PFSK-1 (cell line): ENCODE measurements at regions not wholly inside any gene's neighbourhood (a gene's known extent, or its start where the extent isn't known, plus 50 kb on each side); places are given as distances from the start of the nearest gene placed in this dataset.

Experiments
- FOXP2 ChIP-seq: optimal IDR thresholded peaks from 2 replicates; pipeline ENCODE3; 2011; ENCODE audit warnings: borderline replicate concordance, control low read depth, inconsistent platforms; ENCODE audit not compliant: insufficient read depth; ENCODE audit errors: extremely low read length, extremely low read depth
- POLR2AphosphoS5 ChIP-seq: IDR thresholded peaks from 2 replicates; pipeline ENCODE4 v1.6.1; 2012; ENCODE audit warnings: low read depth, mild to moderate bottlenecking, control low read depth, low read length, moderate library complexity
- SIN3A ChIP-seq: IDR thresholded peaks from 2 replicates; pipeline ENCODE4 v1.6.1; 2012; ENCODE audit warnings: mild to moderate bottlenecking, low read length, moderate library complexity, borderline replicate concordance; ENCODE audit not compliant: insufficient read depth
- TAF1 ChIP-seq: IDR thresholded peaks from 2 replicates; pipeline ENCODE4 v1.6.1; 2012; ENCODE audit warnings: low read length, control low read depth, borderline replicate concordance; ENCODE audit not compliant: insufficient read depth
- TF ChIP-seq, protein P1 (sequence below), 2 experiments: IDR thresholded peaks; 2 replicates each; pipeline versions ENCODE4 v1.6.1 to v1.8.0; 2011 to 2012; ENCODE audit warnings: low read depth in 2 of 2, low read length in 2 of 2, control low read depth in 1 of 2, inconsistent platforms in 1 of 2, mild to moderate bottlenecking in 1 of 2, moderate library complexity in 1 of 2; ENCODE audit not compliant: insufficient read depth in 1 of 2

DNA sequence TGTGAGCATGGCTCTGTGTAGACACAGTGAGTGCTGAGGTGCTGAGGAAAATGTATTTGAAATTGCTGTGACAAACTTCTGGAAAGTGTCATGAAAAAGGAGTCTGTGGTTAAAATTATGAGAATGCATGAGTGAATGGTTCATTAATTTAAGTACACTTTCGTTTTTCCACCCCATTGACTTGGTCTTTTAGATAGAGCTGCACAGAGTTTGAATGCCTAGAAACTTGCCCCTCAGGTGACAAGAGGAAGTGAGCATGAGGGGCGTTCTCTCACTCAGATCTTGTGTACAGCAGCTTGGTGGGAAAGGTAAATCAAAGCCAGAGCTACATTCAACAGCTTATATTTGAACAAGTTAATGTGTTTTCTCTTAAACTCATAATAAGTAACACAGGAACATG, 296.8 kb downstream of the WDR72 start:
- no peak for TF ChIP-seq FOXP2
- no peak for TF ChIP-seq SIN3A
- TF ChIP-seq, protein P1, sequence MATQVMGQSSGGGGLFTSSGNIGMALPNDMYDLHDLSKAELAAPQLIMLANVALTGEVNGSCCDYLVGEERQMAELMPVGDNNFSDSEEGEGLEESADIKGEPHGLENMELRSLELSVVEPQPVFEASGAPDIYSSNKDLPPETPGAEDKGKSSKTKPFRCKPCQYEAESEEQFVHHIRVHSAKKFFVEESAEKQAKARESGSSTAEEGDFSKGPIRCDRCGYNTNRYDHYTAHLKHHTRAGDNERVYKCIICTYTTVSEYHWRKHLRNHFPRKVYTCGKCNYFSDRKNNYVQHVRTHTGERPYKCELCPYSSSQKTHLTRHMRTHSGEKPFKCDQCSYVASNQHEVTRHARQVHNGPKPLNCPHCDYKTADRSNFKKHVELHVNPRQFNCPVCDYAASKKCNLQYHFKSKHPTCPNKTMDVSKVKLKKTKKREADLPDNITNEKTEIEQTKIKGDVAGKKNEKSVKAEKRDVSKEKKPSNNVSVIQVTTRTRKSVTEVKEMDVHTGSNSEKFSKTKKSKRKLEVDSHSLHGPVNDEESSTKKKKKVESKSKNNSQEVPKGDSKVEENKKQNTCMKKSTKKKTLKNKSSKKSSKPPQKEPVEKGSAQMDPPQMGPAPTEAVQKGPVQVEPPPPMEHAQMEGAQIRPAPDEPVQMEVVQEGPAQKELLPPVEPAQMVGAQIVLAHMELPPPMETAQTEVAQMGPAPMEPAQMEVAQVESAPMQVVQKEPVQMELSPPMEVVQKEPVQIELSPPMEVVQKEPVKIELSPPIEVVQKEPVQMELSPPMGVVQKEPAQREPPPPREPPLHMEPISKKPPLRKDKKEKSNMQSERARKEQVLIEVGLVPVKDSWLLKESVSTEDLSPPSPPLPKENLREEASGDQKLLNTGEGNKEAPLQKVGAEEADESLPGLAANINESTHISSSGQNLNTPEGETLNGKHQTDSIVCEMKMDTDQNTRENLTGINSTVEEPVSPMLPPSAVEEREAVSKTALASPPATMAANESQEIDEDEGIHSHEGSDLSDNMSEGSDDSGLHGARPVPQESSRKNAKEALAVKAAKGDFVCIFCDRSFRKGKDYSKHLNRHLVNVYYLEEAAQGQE (IDR thresholded peaks at IDR 0.05; ENCODE audit: insufficient read depth in 1 of 2, low read depth in 2 of 2, low read length in 2 of 2), result no peak
- no peak for TF ChIP-seq TAF1
- no peak for TF ChIP-seq POLR2AphosphoS5

DNA sequence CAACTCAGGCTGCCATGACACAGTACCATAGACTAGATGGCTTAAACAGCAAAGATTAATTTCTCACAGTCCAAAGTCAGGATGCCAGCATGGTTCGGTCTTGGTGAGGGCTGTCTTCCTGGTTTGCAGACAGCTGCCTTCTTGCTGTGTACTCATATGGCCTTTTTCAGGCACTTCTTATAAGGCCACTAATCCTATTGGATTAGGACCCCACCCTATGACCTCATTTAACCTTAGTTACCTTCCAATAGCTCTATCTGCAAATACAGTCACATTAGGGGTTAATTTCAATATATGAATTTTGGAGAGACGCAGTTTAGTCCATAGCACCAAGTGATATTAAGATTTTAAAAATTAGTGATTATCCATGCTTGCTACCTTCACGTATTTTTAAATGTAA, 297.8 kb downstream of the WDR72 start:
- no peak for TF ChIP-seq FOXP2
- no peak for TF ChIP-seq TAF1
- TF ChIP-seq, protein P1 (IDR thresholded peaks at IDR 0.05; ENCODE audit: insufficient read depth in 1 of 2, low read depth in 2 of 2, low read length in 2 of 2), result no peak
- TF ChIP-seq POLR2AphosphoS5, result no peak
- no peak for TF ChIP-seq SIN3A

DNA sequence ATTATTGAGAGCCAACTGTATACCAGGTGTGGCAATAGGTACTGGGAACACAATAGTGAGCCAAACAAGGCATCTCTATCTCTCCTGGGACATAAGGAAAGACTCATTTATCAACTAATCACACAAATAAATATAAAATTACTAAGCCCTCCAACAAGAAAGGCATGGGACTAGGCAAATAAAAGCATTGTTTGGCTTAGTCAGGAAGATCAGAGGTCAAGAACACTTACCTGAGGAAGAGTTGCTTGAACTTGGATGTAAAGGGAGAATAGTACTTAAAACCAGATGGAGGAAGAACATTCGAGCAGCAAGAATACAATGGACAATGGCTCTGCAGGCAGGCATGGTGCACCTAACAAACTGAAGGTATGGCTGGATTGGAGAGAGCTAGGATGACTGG, 300.7 kb downstream of the WDR72 start:
- TF ChIP-seq, protein P1 (IDR thresholded peaks at IDR 0.05; ENCODE audit: insufficient read depth in 1 of 2, low read depth in 2 of 2, low read length in 2 of 2), result no peak
- TF ChIP-seq TAF1, result no peak
- TF ChIP-seq SIN3A, result no peak
- no peak for TF ChIP-seq FOXP2
- no peak for TF ChIP-seq POLR2AphosphoS5

DNA sequence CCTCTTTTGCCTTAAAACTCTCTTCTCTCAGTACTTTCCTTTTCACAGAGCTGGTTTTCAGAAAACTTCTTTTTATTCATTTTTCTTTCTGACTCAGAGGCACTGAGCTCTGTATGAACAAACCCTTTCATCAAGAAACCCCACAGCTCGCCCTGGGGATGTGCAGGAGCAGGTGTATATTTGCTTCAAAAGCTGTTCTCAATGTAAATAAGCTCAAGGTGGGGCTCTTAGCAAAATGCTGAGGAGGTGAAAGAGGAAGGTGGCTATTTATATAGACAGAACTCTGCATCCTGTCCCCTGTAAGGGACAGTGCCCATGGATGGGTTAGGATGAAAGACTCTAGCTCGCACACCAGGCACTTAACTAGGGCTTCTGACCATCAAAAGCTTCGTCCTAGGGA, 302.0 kb downstream of the WDR72 start:
- TF ChIP-seq FOXP2, result no peak
- no peak for TF ChIP-seq SIN3A
- TF ChIP-seq, protein P1 (IDR thresholded peaks at IDR 0.05; ENCODE audit: insufficient read depth in 1 of 2, low read depth in 2 of 2, low read length in 2 of 2), result no peak
- TF ChIP-seq TAF1, result no peak
- no peak for TF ChIP-seq POLR2AphosphoS5
